ENCODE measurements at regions not wholly inside any gene's neighbourhood (a gene's known extent, or its start where the extent isn't known, plus 50 kb on each side); places are given as distances from the start of the nearest gene placed in this dataset.

GRCh38 chr2:66701251-66701650 lies 266.3 kb downstream of the MEIS1 start:
- TF ChIP-seq CTCF (IDR thresholded peaks at IDR 0.05) (no peak), POLR2A (IDR thresholded peaks at IDR 0.05) (no peak)
